Prostate gland (tissue), 2 donors: ENCODE measurements at regions not wholly inside any gene's neighbourhood (a gene's known extent, or its start where the extent isn't known, plus 50 kb on each side); places are given as distances from the start of the nearest gene placed in this dataset.

ENCODE experiments used
- CTCF ChIP-seq, 4 experiments: fragments of 200-600 bp in 2 of 4; fragments of 450-650 bp in 2 of 4; sonication (generic) in 2 of 4; IDR thresholded peaks; 1 replicate in 3 of 4; 2 replicates in 1 of 4; pipeline ENCODE4 v1.5.1; 2016 to 2019; ENCODE audit warnings: antibody characterized with exemption in 4 of 4, mild to moderate bottlenecking in 2 of 4, moderate library complexity in 2 of 4
- POLR2A ChIP-seq: fragments of 450-650 bp; IDR thresholded peaks from one replicate; pipeline ENCODE4 v1.6.1; 2016; ENCODE audit warnings: antibody characterized with exemption, mild to moderate bottlenecking
- POLR2AphosphoS5 ChIP-seq: sonication (generic); formaldehyde crosslinking; IDR thresholded peaks from one replicate; pipeline ENCODE4 v1.6.1; 2017; ENCODE audit warnings: antibody characterized with exemption

- TF ChIP-seq CTCF (IDR thresholded peaks at IDR 0.05) (no peak), POLR2A (no peak), POLR2AphosphoS5 (no peak)
These were observed 347.9 kb downstream of the METTL4 start for GRCh38 chr18:2223449-2223848.
